SK-N-MC (cell line): ENCODE measurements at regions not wholly inside any gene's neighbourhood (a gene's known extent, or its start where the extent isn't known, plus 50 kb on each side); places are given as distances from the start of the nearest gene placed in this dataset.

ENCODE experiments used
- EZH2 ChIP-seq: fragments of 200-600 bp; sonication (generic); IDR thresholded peaks from one replicate; pipeline ENCODE4 v1.6.1; 2017; ENCODE audit warnings: antibody characterized with exemption
- FOXP2 ChIP-seq: optimal IDR thresholded peaks from 2 replicates; pipeline ENCODE3; 2011; ENCODE audit warnings: mild to moderate bottlenecking, moderate library complexity; ENCODE audit not compliant: insufficient read depth; ENCODE audit errors: extremely low read length, control extremely low read depth
- POLR2AphosphoS5 ChIP-seq: IDR thresholded peaks from 2 replicates; pipeline ENCODE4 v1.6.1; 2012; ENCODE audit warnings: mild to moderate bottlenecking, low read depth, low read length, borderline replicate concordance

GRCh38 chr14:59125156-59125555, 63.3 kb upstream of the DAAM1 start:
- TF ChIP-seq POLR2AphosphoS5 (no peak), EZH2 (no peak), FOXP2 (no peak)
